Fibroblast of lung (primary cell): ENCODE measurements at regions not wholly inside any gene's neighbourhood (a gene's known extent, or its start where the extent isn't known, plus 50 kb on each side); places are given as distances from the start of the nearest gene placed in this dataset.

Experiments
- CTCF ChIP-seq, 2 donors: IDR thresholded peaks in 1 of 2; conservative IDR thresholded peaks in 1 of 2; 1 replicate in 1 of 2; 2 replicates in 1 of 2; pipeline ENCODE4 v1.5.1; 2011 to 2012; ENCODE audit warnings: low read length in 2 of 2, control low read depth in 1 of 2, inconsistent platforms in 1 of 2, low read depth in 1 of 2, mild to moderate bottlenecking in 1 of 2
- EZH2 ChIP-seq: IDR thresholded peaks from 2 replicates; pipeline ENCODE4 v1.5.1; 2012; ENCODE audit warnings: low read length, control low read depth, mild to moderate bottlenecking; ENCODE audit errors: missing control alignments

GRCh38 chr14:26849514-26849913, 251.7 kb upstream of the NOVA1 start:
- TF ChIP-seq CTCF (conservative IDR thresholded peaks at IDR 0.05 in 1 of 2, IDR thresholded peaks at IDR 0.05 in 1 of 2; ENCODE audit: low read depth in 1 of 2, low read length in 2 of 2) (no peak), EZH2 (no peak)
